Retinal pigment epithelial cell (primary cell): ENCODE measurements at regions not wholly inside any gene's neighbourhood (a gene's known extent, or its start where the extent isn't known, plus 50 kb on each side); places are given as distances from the start of the nearest gene placed in this dataset.

Source experiments
- DNase-seq: peaks from one replicate; pipeline ENCODE4 v3.0.0-alpha.2; 2010; ENCODE audit warnings: low read depth
- H3K4me3 ChIP-seq: 2 replicates; pipeline ENCODE4 v1.5.1; 2011; ENCODE audit warnings: mild to moderate bottlenecking, low read length, control low read depth, moderate library complexity
- CTCF ChIP-seq: conservative IDR thresholded peaks from 2 replicates; pipeline ENCODE4 v1.5.1; 2011; ENCODE audit warnings: low read depth, low read length, control low read depth, inconsistent platforms

DNA sequence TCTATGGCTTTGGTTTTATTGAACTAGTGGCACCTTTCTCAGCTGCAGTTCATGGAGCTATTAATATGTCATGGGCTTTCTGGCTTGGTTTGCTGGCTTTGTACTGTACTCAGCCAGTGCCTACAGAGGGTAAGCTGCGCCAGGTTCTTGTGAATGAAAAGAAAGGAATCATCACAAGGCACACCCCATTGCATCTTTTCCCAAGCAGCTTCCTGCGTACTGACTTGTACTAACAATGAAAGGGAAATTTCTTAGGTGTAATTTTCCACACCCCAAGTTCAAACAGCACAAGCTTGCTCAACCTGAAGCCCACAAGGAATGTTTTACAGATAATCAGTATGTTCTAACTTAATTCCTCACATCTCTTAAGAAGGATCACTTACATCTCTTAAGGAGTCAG lies 78.0 kb upstream of the TNFSF18 start:
- H3K4me3 ChIP-seq, result no peak overlapping the region
- TF ChIP-seq CTCF, result no peak
- DNase-seq, result no peak

GRCh38 chr1:173127369-173128307 lies 76.9 kb upstream of the TNFSF18 start:
- no peak for DNase-seq
- no peak overlapping the region for H3K4me3 ChIP-seq
- TF ChIP-seq CTCF, result no peak

DNA sequence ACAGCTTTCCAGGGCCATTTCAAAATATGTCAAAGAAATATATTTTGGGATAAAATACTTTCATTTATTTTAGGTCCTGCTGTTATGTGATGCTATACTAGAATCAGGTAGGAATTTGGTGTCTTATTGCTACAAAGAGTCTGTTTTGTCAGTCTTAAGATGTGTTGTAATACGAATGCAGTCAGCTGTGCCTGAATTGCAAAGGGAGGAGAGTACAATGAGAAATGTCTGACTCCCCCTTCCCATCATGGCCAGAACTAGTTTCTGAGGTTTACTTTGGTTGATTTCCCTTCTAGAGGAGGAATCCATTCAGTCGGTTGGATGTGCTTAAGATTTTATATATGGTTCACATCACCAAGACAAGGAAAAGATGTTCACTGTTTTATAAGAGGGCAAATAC lies 75.7 kb upstream of the TNFSF18 start:
- no peak overlapping the region for H3K4me3 ChIP-seq
- DNase-seq, result no peak
- no peak for TF ChIP-seq CTCF

DNA sequence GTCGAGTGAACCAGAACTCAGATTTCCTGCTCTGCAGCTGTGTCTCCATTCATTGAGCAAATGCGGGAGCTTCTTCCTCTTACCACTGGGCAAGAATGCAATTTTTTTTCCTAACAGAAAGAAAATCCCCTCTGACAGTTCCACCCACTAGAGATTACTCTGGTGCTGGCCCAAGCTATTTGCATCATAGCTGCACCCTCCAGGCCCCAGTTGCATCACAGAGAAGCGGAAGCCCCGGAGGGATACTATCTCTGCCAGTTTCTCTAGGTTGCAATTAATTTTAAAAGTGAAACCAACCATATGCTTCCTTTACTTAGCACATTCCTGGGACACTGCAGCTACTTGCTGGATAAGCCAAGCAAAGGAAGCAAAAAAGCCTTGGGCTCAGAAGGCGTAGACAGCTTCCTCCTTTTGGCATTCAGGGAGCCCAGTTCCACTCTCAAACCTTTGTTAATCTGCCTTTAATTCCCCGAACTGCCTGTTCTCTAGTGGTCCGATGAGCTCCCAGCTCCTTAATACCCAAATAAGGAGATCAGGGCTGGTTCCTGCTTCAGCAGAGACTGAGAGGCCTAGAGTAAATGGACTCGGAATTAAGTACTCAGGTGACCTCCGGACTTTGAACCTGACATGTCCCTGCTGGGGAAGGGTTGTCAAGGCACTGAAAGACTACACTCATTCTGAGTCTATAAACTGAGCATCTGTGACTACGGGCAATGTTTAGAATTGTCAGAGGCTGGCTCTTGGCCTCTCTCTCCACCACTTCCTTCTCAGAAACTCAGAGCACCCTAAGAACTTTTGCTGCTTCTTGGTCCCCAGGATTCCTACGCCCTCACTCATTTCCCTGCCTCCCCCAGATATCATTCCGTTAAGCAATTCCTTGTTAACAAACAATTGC lies 72.5 kb upstream of the TNFSF18 start:
- peak; percentile 80 for DNase-seq
- peak overlapping the region; percentile 5 for H3K4me3 ChIP-seq
- no peak for TF ChIP-seq CTCF

DNA sequence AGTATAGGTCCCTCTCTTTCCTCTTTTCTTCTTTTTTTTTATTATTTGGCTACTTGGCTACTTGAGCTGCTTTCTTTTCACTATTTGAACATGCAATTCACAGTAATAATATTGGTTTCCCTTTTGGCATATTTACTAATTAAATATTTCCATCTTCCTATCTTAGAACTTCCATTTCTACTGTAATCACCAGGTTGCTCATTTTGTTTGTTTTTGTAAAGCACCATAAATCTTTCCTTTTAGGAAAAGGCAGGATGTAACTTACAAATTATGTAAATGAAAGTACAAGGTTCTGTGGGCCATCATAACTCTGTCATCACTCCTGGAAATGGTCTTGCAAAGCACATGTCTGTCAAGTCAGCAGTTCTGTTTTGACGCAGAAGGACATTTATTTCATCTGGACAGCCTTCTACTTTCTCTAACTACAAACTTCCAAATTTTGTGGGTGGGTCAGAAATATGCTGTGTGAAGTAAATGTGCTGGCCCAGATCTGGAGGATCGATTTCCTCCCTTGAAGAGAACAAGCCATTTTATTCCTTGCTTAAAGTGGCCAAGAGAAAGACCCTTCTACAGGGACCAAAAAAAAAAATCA lies 71.7 kb upstream of the TNFSF18 start:
- TF ChIP-seq CTCF, result no peak
- H3K4me3 ChIP-seq, result no peak overlapping the region
- no peak for DNase-seq

DNA sequence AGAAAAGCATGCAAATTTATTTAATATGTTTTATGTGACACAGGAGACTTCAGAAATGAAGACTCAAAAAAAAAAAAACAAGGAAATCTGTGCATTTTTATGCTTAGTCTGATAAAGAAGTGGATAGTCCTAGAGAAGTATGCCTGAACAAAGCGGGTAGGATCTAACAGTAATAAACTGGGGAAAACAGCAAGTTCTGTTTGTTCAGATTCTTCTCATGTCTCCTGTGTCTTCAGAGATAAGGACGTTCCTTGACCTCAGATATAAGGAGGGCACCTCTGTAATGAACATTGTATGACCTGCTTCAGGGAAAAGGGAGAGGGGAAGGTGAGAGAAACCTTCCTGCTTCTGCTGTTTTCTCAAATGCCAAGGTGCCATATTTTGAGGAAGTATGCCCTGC lies 67.7 kb upstream of the TNFSF18 start:
- DNase-seq, result no peak
- H3K4me3 ChIP-seq, result no peak overlapping the region
- TF ChIP-seq CTCF, result no peak
